HEK293 (cell line): ENCODE measurements at regions not wholly inside any gene's neighbourhood (a gene's known extent, or its start where the extent isn't known, plus 50 kb on each side); places are given as distances from the start of the nearest gene placed in this dataset.

Experiments used
- CTCF ChIA-PET: fragments of 350-600 bp; formaldehyde crosslinking; extraction: SDS; loops from one replicate; lab custom pipeline; 2021; ENCODE audit warnings: antibody characterized with exemption; lab: Yijun Ruan, JAX
- POLR2A ChIA-PET: fragments of 300-600 bp; formaldehyde crosslinking; extraction: SDS; loops from one replicate; lab custom pipeline; 2020; ENCODE audit warnings: antibody characterized with exemption, inconsistent platforms; lab: Yijun Ruan, JAX
- H3K27ac ChIP-seq: fragments of 200-500 bp; sonication (Bioruptor generic); 2 replicates; pipeline ENCODE4 v1.5.1; 2014; ENCODE audit warnings: low read depth, low read length, control low read depth, inconsistent platforms; ENCODE audit errors: extremely low read depth
- H3K36me3 ChIP-seq, 2 experiments: fragments of 200-500 bp in 1 of 2; sonication (Bioruptor generic) in 1 of 2; 1 replicate in 1 of 2; 2 replicates in 1 of 2; pipeline ENCODE4 v1.5.1; 2014 to 2017; ENCODE audit warnings: inconsistent platforms in 2 of 2, low read length in 2 of 2; ENCODE audit not compliant: control insufficient read depth in 2 of 2, insufficient read depth in 1 of 2
- H3K4me1 ChIP-seq: fragments of 200-500 bp; sonication (Bioruptor generic); 2 replicates; pipeline ENCODE4 v1.5.1; 2014; ENCODE audit warnings: mild to moderate bottlenecking, low read length, inconsistent platforms; ENCODE audit not compliant: control insufficient read depth, insufficient read depth
- H3K4me3 ChIP-seq: 2 replicates; pipeline ENCODE4 v1.5.1; 2011; ENCODE audit warnings: low read depth, mild to moderate bottlenecking, control low read depth, low read length, moderate library complexity
- H3K9me3 ChIP-seq: fragments of 200-500 bp; sonication (Bioruptor generic); 2 replicates; pipeline ENCODE4 v1.5.1; 2014; ENCODE audit warnings: low read depth, low read length, inconsistent platforms; ENCODE audit not compliant: control insufficient read depth, insufficient read depth
- GFI1B ChIP-seq: fragments of 450-650 bp; formaldehyde crosslinking; IDR thresholded peaks from 2 replicates; pipeline ENCODE4 v1.5.1; 2016; ENCODE audit warnings: missing biosample characterization, missing genetic modification characterization
- GLI4 ChIP-seq: fragments of 450-650 bp; formaldehyde crosslinking; IDR thresholded peaks from 2 replicates; pipeline ENCODE4 v1.5.1; 2016; ENCODE audit warnings: missing biosample characterization, missing genetic modification characterization
- HOXD13 ChIP-seq: sonication (generic); formaldehyde crosslinking; IDR thresholded peaks from 2 replicates; pipeline ENCODE4 v1.8.0; 2022; ENCODE audit warnings: missing genetic modification reagents, borderline replicate concordance
- MZF1 ChIP-seq: fragments of 450-650 bp; formaldehyde crosslinking; IDR thresholded peaks from 2 replicates; pipeline ENCODE4 v1.5.1; 2017; ENCODE audit warnings: missing biosample characterization, missing genetic modification characterization, borderline replicate concordance
- OVOL3 ChIP-seq: fragments of 450-650 bp; formaldehyde crosslinking; IDR thresholded peaks from 2 replicates; pipeline ENCODE4 v1.5.1; 2016; ENCODE audit warnings: missing biosample characterization, missing genetic modification characterization
- SCRT2 ChIP-seq: fragments of 450-650 bp; formaldehyde crosslinking; IDR thresholded peaks from 2 replicates; pipeline ENCODE4 v1.5.1; 2016; ENCODE audit warnings: missing biosample characterization, missing genetic modification characterization
- ZIC2 ChIP-seq: fragments of 450-650 bp; formaldehyde crosslinking; IDR thresholded peaks from 2 replicates; pipeline ENCODE4 v1.5.1; 2016; ENCODE audit warnings: missing biosample characterization, missing genetic modification characterization
- ZNF132 ChIP-seq: fragments of 450-650 bp; formaldehyde crosslinking; IDR thresholded peaks from 2 replicates; pipeline ENCODE4 v1.5.1; 2017; ENCODE audit warnings: missing biosample characterization, missing genetic modification characterization, borderline replicate concordance
- ZNF155 ChIP-seq: fragments of 450-650 bp; formaldehyde crosslinking; IDR thresholded peaks from 2 replicates; pipeline ENCODE4 v1.5.1; 2016; ENCODE audit warnings: missing biosample characterization, missing genetic modification characterization
- ZNF169 ChIP-seq: fragments of 450-650 bp; formaldehyde crosslinking; IDR thresholded peaks from 2 replicates; pipeline ENCODE4 v1.5.1; 2016; ENCODE audit warnings: missing biosample characterization, missing genetic modification characterization
- ZNF24 ChIP-seq: fragments of 450-650 bp; formaldehyde crosslinking; IDR thresholded peaks from 2 replicates; pipeline ENCODE4 v1.5.1; 2016; ENCODE audit warnings: missing biosample characterization, missing genetic modification characterization
- ZNF488 ChIP-seq: fragments of 450-650 bp; formaldehyde crosslinking; IDR thresholded peaks from 2 replicates; pipeline ENCODE4 v1.5.1; 2016; ENCODE audit warnings: missing biosample characterization, missing genetic modification characterization
- ZNF529 ChIP-seq: fragments of 450-650 bp; formaldehyde crosslinking; IDR thresholded peaks from 2 replicates; pipeline ENCODE4 v1.5.1; 2017; ENCODE audit warnings: missing genetic modification characterization, missing biosample characterization; ENCODE audit not compliant: insufficient replicate concordance
- ZNF677 ChIP-seq: fragments of 450-650 bp; IDR thresholded peaks from 2 replicates; pipeline ENCODE4 v1.5.0; 2018; ENCODE audit warnings: missing biosample characterization, mild to moderate bottlenecking, missing genetic modification characterization, moderate library complexity
- ZSCAN16 ChIP-seq: fragments of 450-650 bp; formaldehyde crosslinking; IDR thresholded peaks from 2 replicates; pipeline ENCODE4 v1.5.1; 2016; ENCODE audit warnings: missing biosample characterization, missing genetic modification characterization
- TF ChIP-seq, protein P1 (sequence below): fragments of 450-650 bp; formaldehyde crosslinking; IDR thresholded peaks from 2 replicates; pipeline ENCODE4 v1.5.1; 2016; ENCODE audit warnings: missing biosample characterization, missing genetic modification characterization
- TF ChIP-seq, protein P2 (sequence below): fragments of 450-650 bp; formaldehyde crosslinking; conservative IDR thresholded peaks from 2 replicates; pipeline ENCODE4 v1.5.1; 2016; ENCODE audit warnings: low read depth, missing biosample characterization, missing genetic modification characterization
- TF ChIP-seq, protein P3 (sequence below): sonication (generic); formaldehyde crosslinking; IDR thresholded peaks from 2 replicates; pipeline ENCODE4 v1.8.1; 2022; ENCODE audit warnings: mild to moderate bottlenecking, moderate library complexity, missing genetic modification reagents
- TF ChIP-seq, protein P4 (sequence below): fragments of 450-650 bp; formaldehyde crosslinking; IDR thresholded peaks from 2 replicates; pipeline ENCODE4 v1.5.1; 2016; ENCODE audit warnings: missing biosample characterization, missing genetic modification characterization, low read depth
- TF ChIP-seq, protein P5 (sequence below): fragments of 450-650 bp; formaldehyde crosslinking; IDR thresholded peaks from 2 replicates; pipeline ENCODE4 v1.5.1; 2016; ENCODE audit warnings: missing biosample characterization, missing genetic modification characterization

DNA sequence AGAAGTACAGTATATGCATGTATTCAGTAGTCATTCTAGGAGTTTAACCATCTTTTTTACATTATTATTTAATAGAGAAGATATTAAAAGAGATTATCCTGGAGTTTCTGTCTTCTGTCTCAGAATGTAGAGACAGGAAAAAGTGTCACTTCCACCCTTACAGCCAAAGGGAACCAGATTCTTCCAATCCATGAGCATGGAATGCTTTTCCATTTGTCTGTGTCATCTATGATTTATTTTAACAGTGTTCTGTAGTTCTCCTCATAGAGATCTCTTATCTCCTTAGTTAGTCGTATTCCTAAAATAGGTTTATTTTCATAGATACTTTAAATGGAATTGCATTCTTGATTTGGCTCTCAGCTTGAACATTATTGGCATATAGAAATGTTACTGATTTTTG lies 959.5 kb upstream of the PIK3C3 start:
- no peak overlapping the region for H3K27ac ChIP-seq
- H3K9me3 ChIP-seq, result no peaks in the 10 kb centered on the region
- no peak overlapping the region for H3K4me3 ChIP-seq
- ChIA-PET POLR2A (no interaction called here), CTCF (no interaction called here)
- TF ChIP-seq, protein P1, sequence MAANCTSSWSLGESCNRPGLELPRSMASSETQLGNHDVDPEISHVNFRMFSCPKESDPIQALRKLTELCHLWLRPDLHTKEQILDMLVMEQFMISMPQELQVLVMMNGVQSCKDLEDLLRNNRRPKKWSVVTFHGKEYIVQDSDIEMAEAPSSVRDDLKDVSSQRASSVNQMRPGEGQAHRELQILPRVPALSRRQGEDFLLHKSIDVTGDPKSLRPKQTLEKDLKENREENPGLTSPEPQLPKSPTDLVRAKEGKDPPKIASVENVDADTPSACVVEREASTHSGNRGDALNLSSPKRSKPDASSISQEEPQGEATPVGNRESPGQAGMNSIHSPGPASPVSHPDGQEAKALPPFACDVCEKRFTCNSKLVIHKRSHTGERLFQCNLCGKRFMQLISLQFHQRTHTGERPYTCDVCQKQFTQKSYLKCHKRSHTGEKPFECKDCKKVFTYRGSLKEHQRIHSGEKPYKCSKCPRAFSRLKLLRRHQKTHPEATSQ (tag by site-specific recombination), result no peak
- TF ChIP-seq ZNF529 (no peak), ZNF677 (tag by site-specific recombination) (no peak), GLI4 (tag by site-specific recombination) (no peak), MZF1 (tag by site-specific recombination) (no peak), ZNF24 (tag by site-specific recombination) (no peak), GFI1B (tag by site-specific recombination) (no peak), ZNF169 (tag by site-specific recombination) (no peak), ZIC2 (tag by site-specific recombination) (no peak), ZSCAN16 (tag by site-specific recombination) (no peak)
- TF ChIP-seq, protein P2, sequence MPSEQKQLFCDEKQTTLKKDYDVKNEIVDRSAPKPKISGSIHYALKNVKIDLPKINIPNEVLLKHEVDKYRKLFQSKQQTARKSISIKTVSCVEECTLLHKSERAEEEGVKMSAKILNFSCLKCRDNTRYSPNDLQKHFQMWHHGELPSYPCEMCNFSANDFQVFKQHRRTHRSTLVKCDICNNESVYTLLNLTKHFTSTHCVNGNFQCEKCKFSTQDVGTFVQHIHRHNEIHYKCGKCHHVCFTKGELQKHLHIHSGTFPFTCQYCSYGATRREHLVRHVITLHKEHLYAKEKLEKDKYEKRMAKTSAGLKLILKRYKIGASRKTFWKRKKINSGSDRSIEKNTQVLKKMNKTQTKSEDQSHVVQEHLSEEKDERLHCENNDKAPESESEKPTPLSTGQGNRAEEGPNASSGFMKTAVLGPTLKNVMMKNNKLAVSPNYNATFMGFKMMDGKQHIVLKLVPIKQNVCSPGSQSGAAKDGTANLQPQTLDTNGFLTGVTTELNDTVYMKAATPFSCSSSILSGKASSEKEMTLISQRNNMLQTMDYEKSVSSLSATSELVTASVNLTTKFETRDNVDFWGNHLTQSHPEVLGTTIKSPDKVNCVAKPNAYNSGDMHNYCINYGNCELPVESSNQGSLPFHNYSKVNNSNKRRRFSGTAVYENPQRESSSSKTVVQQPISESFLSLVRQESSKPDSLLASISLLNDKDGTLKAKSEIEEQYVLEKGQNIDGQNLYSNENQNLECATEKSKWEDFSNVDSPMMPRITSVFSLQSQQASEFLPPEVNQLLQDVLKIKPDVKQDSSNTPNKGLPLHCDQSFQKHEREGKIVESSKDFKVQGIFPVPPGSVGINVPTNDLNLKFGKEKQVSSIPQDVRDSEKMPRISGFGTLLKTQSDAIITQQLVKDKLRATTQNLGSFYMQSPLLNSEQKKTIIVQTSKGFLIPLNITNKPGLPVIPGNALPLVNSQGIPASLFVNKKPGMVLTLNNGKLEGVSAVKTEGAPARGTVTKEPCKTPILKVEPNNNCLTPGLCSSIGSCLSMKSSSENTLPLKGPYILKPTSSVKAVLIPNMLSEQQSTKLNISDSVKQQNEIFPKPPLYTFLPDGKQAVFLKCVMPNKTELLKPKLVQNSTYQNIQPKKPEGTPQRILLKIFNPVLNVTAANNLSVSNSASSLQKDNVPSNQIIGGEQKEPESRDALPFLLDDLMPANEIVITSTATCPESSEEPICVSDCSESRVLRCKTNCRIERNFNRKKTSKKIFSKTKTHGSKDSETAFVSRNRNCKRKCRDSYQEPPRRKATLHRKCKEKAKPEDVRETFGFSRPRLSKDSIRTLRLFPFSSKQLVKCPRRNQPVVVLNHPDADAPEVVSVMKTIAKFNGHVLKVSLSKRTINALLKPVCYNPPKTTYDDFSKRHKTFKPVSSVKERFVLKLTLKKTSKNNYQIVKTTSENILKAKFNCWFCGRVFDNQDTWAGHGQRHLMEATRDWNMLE (tag by site-specific recombination), result no peak
- TF ChIP-seq, protein P3, sequence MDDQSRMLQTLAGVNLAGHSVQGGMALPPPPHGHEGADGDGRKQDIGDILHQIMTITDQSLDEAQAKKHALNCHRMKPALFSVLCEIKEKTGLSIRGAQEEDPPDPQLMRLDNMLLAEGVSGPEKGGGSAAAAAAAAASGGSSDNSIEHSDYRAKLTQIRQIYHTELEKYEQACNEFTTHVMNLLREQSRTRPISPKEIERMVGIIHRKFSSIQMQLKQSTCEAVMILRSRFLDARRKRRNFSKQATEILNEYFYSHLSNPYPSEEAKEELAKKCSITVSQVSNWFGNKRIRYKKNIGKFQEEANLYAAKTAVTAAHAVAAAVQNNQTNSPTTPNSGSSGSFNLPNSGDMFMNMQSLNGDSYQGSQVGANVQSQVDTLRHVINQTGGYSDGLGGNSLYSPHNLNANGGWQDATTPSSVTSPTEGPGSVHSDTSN (CRISPR knock-in tag), result no peak
- TF ChIP-seq, protein P4, sequence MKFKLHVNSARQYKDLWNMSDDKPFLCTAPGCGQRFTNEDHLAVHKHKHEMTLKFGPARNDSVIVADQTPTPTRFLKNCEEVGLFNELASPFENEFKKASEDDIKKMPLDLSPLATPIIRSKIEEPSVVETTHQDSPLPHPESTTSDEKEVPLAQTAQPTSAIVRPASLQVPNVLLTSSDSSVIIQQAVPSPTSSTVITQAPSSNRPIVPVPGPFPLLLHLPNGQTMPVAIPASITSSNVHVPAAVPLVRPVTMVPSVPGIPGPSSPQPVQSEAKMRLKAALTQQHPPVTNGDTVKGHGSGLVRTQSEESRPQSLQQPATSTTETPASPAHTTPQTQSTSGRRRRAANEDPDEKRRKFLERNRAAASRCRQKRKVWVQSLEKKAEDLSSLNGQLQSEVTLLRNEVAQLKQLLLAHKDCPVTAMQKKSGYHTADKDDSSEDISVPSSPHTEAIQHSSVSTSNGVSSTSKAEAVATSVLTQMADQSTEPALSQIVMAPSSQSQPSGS (tag by site-specific recombination), result no peak
- no peaks in the 10 kb centered on the region for H3K4me1 ChIP-seq
- H3K36me3 ChIP-seq, result no peaks in the 10 kb centered on the region

- H3K4me3 ChIP-seq, result no peak overlapping the region
- ChIA-PET CTCF (interaction anchor here (0.7 kb wide), 1 partner anchor 234 kb away, joined by 3 read pairs; no protein-coding TSS in a partner anchor), POLR2A (no interaction called here)
- H3K4me1 ChIP-seq, result no peaks in the 10 kb centered on the region
- no peaks in the 10 kb centered on the region for H3K9me3 ChIP-seq
- TF ChIP-seq ZNF155 (tag by site-specific recombination), result no peak
- TF ChIP-seq HOXD13 (CRISPR knock-in tag), result no peak
- TF ChIP-seq, protein P5, sequence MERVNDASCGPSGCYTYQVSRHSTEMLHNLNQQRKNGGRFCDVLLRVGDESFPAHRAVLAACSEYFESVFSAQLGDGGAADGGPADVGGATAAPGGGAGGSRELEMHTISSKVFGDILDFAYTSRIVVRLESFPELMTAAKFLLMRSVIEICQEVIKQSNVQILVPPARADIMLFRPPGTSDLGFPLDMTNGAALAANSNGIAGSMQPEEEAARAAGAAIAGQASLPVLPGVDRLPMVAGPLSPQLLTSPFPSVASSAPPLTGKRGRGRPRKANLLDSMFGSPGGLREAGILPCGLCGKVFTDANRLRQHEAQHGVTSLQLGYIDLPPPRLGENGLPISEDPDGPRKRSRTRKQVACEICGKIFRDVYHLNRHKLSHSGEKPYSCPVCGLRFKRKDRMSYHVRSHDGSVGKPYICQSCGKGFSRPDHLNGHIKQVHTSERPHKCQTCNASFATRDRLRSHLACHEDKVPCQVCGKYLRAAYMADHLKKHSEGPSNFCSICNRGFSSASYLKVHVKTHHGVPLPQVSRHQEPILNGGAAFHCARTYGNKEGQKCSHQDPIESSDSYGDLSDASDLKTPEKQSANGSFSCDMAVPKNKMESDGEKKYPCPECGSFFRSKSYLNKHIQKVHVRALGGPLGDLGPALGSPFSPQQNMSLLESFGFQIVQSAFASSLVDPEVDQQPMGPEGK (tag by site-specific recombination), result no peak
- no peak for TF ChIP-seq OVOL3 (tag by site-specific recombination)
- no peak for TF ChIP-seq ZNF488 (tag by site-specific recombination)
- no peak for TF ChIP-seq ZSCAN16 (tag by site-specific recombination)
- TF ChIP-seq ZNF132 (tag by site-specific recombination), result no peak
- TF ChIP-seq SCRT2 (tag by site-specific recombination), result no peak
- no peaks in the 10 kb centered on the region for H3K36me3 ChIP-seq
- H3K27ac ChIP-seq, result no peak overlapping the region
Measured at GRCh38 chr18:40993363-40993762, 961.7 kb upstream of the PIK3C3 start.
